ENCODE measurements at regions not wholly inside any gene's neighbourhood (a gene's known extent, or its start where the extent isn't known, plus 50 kb on each side); places are given as distances from the start of the nearest gene placed in this dataset.

DNA sequence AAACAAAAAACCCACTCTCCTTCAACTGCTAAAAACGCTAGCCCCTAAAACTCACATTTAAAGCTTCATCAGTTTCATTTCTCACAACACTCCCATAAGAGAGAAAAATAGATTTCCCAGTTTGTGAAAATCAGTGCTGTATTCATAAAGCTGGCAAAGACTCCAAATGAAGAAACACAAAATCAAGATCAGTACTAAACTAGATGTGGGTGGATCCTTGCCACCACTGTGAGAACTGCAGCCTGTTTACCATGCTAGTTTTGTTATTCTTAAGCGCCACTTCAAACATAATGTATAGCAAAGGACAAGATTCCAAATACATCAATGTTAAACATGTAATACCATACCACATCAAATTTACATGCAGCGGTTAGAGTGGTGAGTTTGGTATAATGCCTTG lies 104.5 kb upstream of the CCDC150 start:
- no peak for TF ChIP-seq EZH2 (IDR thresholded peaks at IDR 0.05; ENCODE audit: borderline replicate concordance, low read depth, low read length, severe bottlenecking)
- TF ChIP-seq, protein P1, sequence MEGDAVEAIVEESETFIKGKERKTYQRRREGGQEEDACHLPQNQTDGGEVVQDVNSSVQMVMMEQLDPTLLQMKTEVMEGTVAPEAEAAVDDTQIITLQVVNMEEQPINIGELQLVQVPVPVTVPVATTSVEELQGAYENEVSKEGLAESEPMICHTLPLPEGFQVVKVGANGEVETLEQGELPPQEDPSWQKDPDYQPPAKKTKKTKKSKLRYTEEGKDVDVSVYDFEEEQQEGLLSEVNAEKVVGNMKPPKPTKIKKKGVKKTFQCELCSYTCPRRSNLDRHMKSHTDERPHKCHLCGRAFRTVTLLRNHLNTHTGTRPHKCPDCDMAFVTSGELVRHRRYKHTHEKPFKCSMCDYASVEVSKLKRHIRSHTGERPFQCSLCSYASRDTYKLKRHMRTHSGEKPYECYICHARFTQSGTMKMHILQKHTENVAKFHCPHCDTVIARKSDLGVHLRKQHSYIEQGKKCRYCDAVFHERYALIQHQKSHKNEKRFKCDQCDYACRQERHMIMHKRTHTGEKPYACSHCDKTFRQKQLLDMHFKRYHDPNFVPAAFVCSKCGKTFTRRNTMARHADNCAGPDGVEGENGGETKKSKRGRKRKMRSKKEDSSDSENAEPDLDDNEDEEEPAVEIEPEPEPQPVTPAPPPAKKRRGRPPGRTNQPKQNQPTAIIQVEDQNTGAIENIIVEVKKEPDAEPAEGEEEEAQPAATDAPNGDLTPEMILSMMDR (IDR thresholded peaks at IDR 0.05; ENCODE audit: extremely low read depth in 1 of 2, insufficient read depth in 1 of 2, low read depth in 1 of 2, low read length in 2 of 2): no peak
- no peak for TF ChIP-seq POLR2A (IDR thresholded peaks at IDR 0.05; ENCODE audit: low read depth, low read length)
- no peak for TF ChIP-seq POLR2AphosphoS5 (IDR thresholded peaks at IDR 0.05; ENCODE audit: insufficient read depth, low read depth, low read length)

All from endothelial cell of umbilical vein (primary cell).